ENCODE measurements at regions not wholly inside any gene's neighbourhood (a gene's known extent, or its start where the extent isn't known, plus 50 kb on each side); places are given as distances from the start of the nearest gene placed in this dataset.

- CTCF ChIA-PET, result no interaction called here
- H3K79me2 ChIP-seq (ENCODE audit: control insufficient read depth, insufficient read depth, low read length), result no peaks in the 10 kb centered on the region
- no peaks in the 10 kb centered on the region for H3K9me3 ChIP-seq (replicated peaks; ENCODE audit: control insufficient read depth, insufficient read depth, low read length)
- dilution Hi-C loops (cut with MboI; ENCODE audit: extremely low pct_ligation_motif_present, low sequenced_read_pairs), result no loop called here
- POLR2A ChIA-PET, result no interaction called here
- intact Hi-C loops (cut with micrococcal nuclease), result no loop called here
- DNase-seq (ENCODE audit: low read depth, low spot score) (no peak), FAIRE-seq (no peak)
- H3K9me1 ChIP-seq (replicated peaks; ENCODE audit: control insufficient read depth, extremely low read depth, insufficient read depth, low read length), result no peaks in the 10 kb centered on the region
- BruUV-seq (replicated peaks), result no TSS peak
- H3K4me1 ChIP-seq (ENCODE audit: control insufficient read depth, extremely low read depth, insufficient read depth, low read length), result no peaks in the 10 kb centered on the region
- H3K4me2 ChIP-seq (ENCODE audit: insufficient read depth, low read length), result no peak overlapping the region
- no peaks in the 10 kb centered on the region for H3K27me3 ChIP-seq (ENCODE audit: control insufficient read depth in 2 of 2, insufficient read depth in 2 of 2, low read length in 2 of 2)
- TF ChIP-seq CTCF (IDR thresholded peaks at IDR 0.05; ENCODE audit: extremely low read depth in 1 of 2, insufficient read depth in 1 of 2, low read depth in 1 of 2, low read length in 2 of 2) (no peak), EZH2 (IDR thresholded peaks at IDR 0.05; ENCODE audit: borderline replicate concordance, low read depth, low read length, severe bottlenecking) (no peak), JUN (IDR thresholded peaks at IDR 0.05; ENCODE audit: borderline replicate concordance, insufficient read depth, insufficient read length, low read depth) (no peak), MAX (IDR thresholded peaks at IDR 0.05; ENCODE audit: insufficient read depth, insufficient read length) (no peak)
- no peak overlapping the region for H3K9ac ChIP-seq (replicated peaks; ENCODE audit: extremely low read depth, insufficient read depth, low read length)
- H3K36me3 ChIP-seq (ENCODE audit: control insufficient read depth in 2 of 2, extremely low read depth in 1 of 2, insufficient read depth in 2 of 2, low read length in 2 of 2), result no peaks in the 10 kb centered on the region
- H3K4me3 ChIP-seq (replicated peaks in 1 of 3; ENCODE audit: insufficient read depth in 1 of 3, low read depth in 1 of 3, low read length in 3 of 3), result no peak overlapping the region
- H2AFZ ChIP-seq (ENCODE audit: low read depth, low read length), result no peak overlapping the region
- no peaks in the 10 kb centered on the region for H4K20me1 ChIP-seq (replicated peaks; ENCODE audit: control insufficient read depth, extremely low read depth, insufficient read depth, low read length)
- H3K27ac ChIP-seq (ENCODE audit: insufficient read depth, low read depth, low read length), result no peak overlapping the region
These were observed 84.7 kb downstream of the LHX9 start for GRCh38 chr1:198001776-198002408.

GRCh38 chr1:198003468-198003867, 86.3 kb downstream of the LHX9 start:
- dilution Hi-C loops (cut with MboI; ENCODE audit: extremely low pct_ligation_motif_present, low sequenced_read_pairs), result no loop called here
- Histone ChIP-seq H3K79me2 (ENCODE audit: control insufficient read depth, insufficient read depth, low read length) (no peaks in the 10 kb centered on the region), H3K4me2 (ENCODE audit: insufficient read depth, low read length) (no peak overlapping the region), H3K9me1 (replicated peaks; ENCODE audit: control insufficient read depth, extremely low read depth, insufficient read depth, low read length) (no peaks in the 10 kb centered on the region), H3K4me1 (ENCODE audit: control insufficient read depth, extremely low read depth, insufficient read depth, low read length) (no peaks in the 10 kb centered on the region), H3K9ac (replicated peaks; ENCODE audit: extremely low read depth, insufficient read depth, low read length) (no peak overlapping the region), H3K9me3 (replicated peaks; ENCODE audit: control insufficient read depth, insufficient read depth, low read length) (no peaks in the 10 kb centered on the region), H3K4me3 (replicated peaks in 1 of 3; ENCODE audit: insufficient read depth in 1 of 3, low read depth in 1 of 3, low read length in 3 of 3) (no peak overlapping the region), H3K36me3 (ENCODE audit: control insufficient read depth in 2 of 2, extremely low read depth in 1 of 2, insufficient read depth in 2 of 2, low read length in 2 of 2) (no peaks in the 10 kb centered on the region), H2AFZ (ENCODE audit: low read depth, low read length) (no peak overlapping the region), H4K20me1 (replicated peaks; ENCODE audit: control insufficient read depth, extremely low read depth, insufficient read depth, low read length) (no peaks in the 10 kb centered on the region), H3K27me3 (ENCODE audit: control insufficient read depth in 2 of 2, insufficient read depth in 2 of 2, low read length in 2 of 2) (no peaks in the 10 kb centered on the region), H3K27ac (ENCODE audit: insufficient read depth, low read depth, low read length) (no peak overlapping the region)
- TF ChIP-seq MYC (IDR thresholded peaks at IDR 0.05; ENCODE audit: low read depth, low read length) (no peak), EZH2 (IDR thresholded peaks at IDR 0.05; ENCODE audit: borderline replicate concordance, low read depth, low read length, severe bottlenecking) (no peak), FOS (IDR thresholded peaks at IDR 0.05; ENCODE audit: borderline replicate concordance, insufficient read depth, low read length) (no peak), CTCF (IDR thresholded peaks at IDR 0.05; ENCODE audit: extremely low read depth in 1 of 2, insufficient read depth in 1 of 2, low read depth in 1 of 2, low read length in 2 of 2) (no peak), MAX (IDR thresholded peaks at IDR 0.05; ENCODE audit: insufficient read depth, insufficient read length) (no peak), GATA2 (IDR thresholded peaks at IDR 0.05; ENCODE audit: insufficient read depth, insufficient read length, low read depth, low read length) (no peak), POLR2AphosphoS5 (IDR thresholded peaks at IDR 0.05; ENCODE audit: insufficient read depth, low read depth, low read length) (no peak), POLR2A (IDR thresholded peaks at IDR 0.05; ENCODE audit: low read depth, low read length) (no peak), JUN (IDR thresholded peaks at IDR 0.05; ENCODE audit: borderline replicate concordance, insufficient read depth, insufficient read length, low read depth) (no peak)
- POLR2A ChIA-PET, result no interaction called here
- no peak for FAIRE-seq
- no peak for DNase-seq (ENCODE audit: low read depth, low spot score)
- intact Hi-C loops (cut with micrococcal nuclease), result no loop called here
- BruUV-seq (replicated peaks), result no TSS peak
- CTCF ChIA-PET, result no interaction called here
